Endothelial cell of hepatic sinusoid (primary cell): ENCODE measurements at regions not wholly inside any gene's neighbourhood (a gene's known extent, or its start where the extent isn't known, plus 50 kb on each side); places are given as distances from the start of the nearest gene placed in this dataset.

Source experiments
- in situ Hi-C: cut with HindIII; loops from 2 replicates; pipeline ENCODE4 v1.10.0; 2017; ENCODE audit warnings: low sequenced_read_pairs

DNA sequence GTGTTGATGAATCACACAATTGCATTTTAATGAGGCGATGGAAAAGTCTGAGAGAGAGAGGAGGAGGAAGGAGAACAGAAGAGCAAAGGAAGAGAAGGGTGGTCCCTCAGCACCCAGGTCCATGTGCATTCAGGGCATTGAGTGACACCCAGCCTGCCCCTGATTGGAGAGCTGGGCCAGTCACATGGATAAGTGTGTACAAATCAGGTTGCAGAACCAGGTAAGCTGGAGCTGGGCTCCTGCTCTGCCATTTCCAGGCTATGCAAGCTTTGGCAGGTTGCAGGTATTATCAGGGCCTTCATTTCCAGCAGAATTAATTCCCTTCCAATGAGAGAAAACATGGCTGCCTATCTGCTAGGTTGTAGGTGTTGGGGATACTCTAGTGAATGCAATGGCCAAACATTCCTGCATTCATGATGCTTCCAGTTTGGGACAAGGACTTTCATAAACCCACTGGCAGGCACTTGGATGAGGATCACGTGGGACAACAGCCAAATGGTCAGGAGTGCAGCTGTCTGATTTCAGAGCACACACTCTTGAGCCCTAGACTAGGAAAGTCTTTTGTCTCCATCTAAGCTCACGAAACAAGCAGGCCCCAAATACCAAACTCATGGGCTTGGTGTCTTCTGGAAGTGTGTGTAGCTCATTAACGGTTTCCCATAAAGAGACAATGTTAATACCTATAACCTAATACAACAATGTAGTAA, 577.9 kb upstream of the CDH5 start:
- in situ Hi-C loops, result no loop called here

DNA sequence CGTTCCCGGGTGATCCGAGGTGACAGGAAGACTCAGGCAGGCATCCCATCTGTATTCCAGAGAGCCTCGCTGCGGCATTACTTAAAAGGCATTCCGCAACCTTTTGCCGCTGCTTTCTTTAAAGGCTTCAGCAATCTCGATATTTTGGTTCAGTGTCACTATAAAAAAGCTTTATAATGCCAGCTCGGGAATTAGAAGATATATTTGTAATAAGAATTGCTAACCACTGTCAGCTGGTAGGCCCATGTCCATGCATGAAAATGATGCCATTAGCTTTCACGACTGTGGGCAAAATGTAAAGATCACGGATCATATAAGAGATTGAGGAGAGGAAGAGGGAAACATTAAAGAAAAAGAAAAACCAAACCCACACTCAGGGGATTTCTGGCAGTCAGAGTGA, 578.6 kb upstream of the CDH5 start:
- in situ Hi-C loops, result no loop called here

DNA sequence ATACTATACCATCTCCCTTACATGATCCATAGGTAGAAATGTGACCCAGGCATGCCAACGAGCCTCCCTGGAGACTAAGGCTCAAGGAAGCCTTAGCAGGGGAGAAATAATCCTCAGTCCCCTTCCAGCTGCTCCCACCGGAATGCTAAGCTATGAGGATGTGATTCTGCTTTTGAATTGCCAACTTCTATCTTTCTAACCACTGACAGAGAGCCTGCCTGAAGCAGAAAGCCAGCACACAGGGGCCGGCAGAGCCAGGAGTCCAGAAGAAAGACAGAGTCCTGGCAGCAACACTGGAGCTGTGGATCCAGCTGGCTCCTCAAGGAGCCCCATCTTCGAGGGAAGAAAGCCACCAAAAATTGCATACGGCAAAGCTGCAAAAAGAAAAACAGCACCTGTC, 579.6 kb upstream of the CDH5 start:
- in situ Hi-C loops, result no loop called here

DNA sequence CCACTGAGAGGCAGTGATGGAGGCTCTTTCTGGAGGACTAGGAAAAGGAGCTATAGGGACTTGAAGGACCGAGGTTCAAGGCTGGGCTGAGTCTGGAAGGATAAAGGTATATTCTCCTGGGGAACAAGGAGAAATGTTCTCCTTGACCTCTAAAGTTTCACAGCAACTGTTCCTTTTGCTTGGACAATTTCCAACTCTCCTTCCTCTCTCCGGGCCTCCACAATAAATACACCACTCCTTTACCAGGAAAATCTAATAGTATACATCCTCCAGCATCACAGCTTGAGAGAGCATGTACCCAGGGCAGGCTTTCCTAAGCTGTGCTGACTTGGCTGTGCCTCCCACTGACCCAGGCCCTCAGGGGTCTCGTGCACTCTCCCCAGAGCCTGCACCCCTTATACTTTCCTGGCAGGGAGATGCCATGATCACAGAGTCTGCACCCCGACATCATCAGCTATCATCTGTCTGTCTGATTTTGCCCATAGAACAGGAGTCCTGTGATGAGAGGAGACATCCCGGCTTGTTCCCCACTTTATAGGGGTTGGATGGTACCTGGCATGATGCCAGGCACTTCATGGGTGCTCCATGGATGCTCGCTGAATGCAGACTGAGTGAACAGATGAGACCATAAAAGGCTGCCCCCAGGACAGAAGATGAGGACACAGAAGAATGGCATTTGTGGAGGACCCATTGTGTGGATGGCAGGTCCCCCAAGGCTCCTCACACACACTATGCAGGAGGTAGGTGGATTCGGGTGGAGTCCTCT, 582.6 kb upstream of the CDH5 start:
- in situ Hi-C loops, result no loop called here

DNA sequence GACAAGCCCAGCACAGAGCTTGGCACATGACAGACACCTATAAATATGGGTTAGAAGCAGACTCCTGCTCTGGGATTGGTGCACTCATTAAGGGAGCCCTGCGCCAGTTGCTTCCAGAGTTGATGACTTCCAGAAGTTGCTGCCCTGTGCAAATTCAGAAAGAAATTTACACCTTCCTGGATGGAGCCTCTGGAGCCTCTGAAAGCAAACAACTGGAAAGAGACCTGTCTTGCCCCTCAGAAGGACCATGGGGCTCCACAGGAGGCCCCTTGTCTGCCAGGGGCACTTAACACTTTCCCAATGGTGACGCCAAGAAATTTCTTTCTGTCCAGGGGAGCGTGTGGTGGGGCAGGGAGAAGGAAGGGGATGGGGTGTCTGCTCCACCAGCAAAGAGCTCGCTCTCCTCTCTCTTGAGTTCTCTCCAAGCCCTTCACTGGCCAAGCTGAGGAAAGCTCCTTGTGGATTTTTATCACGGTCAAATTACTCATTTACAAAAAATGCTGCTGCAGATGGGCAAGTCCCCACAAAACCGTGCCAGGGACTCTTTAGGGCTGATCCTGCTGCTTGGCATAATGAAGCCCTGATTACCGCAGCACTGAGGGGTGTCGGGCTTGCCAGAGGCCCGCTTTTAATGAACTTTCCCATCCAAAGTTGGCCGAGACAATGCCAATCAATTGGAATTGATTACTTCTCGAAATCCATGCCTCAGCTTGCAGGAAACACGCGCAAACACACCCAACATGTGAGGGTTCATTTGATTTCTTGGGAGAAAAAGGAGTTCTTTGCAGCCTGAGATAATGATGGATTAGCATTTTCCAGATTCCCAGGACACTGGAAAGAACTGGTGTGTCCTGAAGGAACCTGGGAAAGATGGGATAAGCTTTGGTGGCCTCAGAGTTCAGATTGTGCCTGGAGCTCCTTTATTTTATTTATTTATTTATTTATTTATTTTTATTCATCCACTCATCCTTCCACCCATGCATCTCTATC, 583.6 kb upstream of the CDH5 start:
- in situ Hi-C loops, result no loop called here

DNA sequence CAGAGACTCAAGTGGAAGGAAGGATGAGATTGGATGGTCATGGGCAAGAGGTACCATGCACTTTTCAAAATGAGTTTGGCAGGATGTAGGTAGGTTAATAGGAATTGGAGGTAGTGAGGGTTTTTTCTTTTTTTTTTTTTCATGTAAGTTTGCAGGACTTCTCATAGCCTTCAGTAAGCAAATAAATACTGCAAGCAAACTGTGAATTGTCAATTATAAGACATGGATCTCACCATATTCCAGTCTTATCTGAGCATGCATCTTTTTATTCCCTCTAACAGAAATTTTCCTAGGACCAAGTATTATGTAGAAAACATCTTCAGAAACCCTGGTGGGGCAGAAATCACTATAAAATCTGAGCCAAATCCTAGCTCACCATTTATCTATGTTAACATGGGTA, 584.6 kb upstream of the CDH5 start:
- in situ Hi-C loops, result no loop called here

DNA sequence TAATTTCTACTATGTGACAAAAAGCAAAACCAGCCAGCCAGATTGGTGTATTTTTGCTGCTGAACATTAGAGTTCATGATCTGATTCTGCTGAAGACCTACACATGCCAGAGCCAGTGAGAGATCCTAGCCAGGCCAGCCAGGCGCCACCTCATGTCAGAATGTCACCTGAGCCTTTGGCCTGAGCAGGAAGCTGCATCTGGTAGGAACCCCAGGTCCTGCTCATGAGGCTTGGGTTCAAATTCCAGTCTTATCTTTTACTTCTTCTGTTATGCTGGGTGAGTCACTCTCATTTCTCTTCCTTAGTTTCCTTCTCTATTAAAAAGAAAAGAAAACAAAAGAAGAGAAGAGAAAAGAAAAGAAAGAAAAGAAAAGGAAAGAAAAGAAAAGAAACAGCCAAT, 585.1 kb upstream of the CDH5 start:
- in situ Hi-C loops, result no loop called here

DNA sequence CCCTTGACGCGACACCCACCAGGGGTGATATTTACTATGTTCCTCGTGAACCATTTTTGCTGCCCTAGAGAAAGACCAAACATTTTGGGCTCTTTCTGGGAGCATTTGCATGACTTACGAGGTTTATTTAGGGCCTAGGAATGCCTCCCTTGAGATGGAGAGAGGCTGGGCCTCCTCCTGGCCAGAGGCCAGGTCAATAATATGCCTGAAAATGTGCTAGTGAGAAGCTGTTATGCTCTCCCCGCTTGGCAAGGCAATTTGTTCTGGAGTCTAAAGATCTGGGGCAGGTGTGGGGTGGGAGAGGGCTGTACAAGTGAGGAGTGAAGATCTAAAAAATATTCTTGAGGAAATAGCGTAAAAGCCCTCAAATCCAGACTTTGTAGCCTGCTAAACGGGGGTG, 587.3 kb upstream of the CDH5 start:
- in situ Hi-C loops, result no loop called here

DNA sequence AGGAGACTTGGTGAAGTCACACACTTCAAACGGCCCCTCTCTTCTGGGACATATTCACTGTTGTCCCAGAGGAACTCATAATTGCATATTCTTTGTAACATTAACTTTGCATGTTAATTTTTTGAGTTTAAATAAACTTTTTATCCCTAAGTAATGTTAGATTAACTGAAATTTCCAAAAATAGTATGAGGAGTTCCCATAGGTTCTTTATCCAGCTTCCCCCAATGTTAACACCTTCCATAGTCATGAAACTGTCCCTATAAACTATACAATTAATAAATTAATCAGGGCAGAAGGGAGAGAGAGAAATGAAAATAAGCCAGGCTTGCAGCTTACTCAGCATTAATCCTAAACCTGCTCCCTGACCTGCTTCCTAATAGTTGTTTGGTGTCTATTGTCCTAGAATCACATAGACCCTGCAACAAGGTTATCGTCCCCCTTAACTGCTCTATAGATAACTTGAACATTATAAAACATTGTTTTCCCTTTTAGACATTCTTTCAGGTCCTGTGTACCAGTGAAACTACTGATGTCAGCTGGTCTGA, 589.8 kb upstream of the CDH5 start:
- in situ Hi-C loops, result no loop called here

DNA sequence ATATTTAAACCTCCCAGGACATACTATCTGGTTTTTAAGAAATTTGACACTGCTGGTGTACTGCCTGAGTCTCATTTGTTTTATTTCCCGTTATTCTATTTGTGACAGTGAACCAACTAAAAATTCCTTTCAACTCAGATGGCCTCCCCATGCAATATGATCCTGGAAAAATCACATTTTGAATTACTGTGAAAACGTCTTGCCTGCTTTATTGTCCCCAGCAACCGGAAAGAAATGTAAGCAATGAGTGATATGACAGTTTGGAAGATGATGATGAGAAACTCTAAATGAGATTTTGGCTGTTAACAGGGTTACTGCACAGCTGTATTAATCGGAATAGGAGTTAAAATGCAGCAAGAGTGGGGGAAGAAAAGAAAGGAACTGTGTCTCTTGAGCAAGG, 590.7 kb upstream of the CDH5 start:
- in situ Hi-C loops, result no loop called here

DNA sequence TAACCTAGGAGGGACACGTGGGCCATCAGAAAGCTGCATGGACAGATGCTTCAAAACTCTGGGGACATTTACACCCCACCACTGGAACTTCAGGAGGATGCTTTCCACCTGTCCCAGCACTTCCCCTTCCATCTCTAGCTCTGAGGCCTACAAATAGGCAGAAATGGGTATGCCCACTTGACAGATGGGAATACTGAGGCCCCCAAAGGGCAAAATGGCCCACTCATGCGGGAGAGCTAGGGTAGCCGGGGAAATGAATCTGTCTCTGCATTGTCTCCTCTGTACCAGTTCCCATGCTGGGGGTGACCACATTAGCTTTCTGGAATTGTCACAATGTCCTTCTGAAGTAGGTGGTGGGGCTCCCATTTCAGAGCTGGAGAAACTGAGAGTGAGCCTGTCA, 592.1 kb upstream of the CDH5 start:
- in situ Hi-C loops, result no loop called here

DNA sequence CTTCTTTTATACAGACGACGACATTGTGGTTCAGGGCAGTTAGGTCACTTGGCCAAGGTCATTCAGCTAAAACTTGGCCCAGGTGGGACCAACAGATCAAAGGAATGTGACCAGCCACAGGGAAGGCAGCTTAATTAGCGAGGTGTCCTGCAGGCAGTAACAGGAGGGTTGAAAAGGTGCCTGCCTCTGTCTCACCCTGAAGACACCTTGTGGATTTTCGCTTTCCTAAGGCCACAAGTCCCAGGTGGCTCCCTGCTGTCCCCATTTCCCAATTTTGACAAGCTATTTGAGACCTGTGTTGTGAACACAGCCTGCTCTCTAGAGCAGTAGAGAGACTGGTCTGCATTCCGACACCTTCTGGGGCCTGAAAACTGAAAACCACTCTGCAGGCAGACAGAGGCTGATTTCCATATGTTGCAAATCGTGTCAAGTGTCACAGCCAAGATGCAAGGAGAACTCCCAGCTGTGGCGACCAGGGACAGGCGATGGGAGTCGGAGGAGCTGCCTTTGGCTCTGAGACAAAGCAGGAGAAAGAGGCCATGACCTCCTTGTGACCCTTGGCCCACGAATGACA, 593.1 kb upstream of the CDH5 start:
- in situ Hi-C loops, result no loop called here

DNA sequence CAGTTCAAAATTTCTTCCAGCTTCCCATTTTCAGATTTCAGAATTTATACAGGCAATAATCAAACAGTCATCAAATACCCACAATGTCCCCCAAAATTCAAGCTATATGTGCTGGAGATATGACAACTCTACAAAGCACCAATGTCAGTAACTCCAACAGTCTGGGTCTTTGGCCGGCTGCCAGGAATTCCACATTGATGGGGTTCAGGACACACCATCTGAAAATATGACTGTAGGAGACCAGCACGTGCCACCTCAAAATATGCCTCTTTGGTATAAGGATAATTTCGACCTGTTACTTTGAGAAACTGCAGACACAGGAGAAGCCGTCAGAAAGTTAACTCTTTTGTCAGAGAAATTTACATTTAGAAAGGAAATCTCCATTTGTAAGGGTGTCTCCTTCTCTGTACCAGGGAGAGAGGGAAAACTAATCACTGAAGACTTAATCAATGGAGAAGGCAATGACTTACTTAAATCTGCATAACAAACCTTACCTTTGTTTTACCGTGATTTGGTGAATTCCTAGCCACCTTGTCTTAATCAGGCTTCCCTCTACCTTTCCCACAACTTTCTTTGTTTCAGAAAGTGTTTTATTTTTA, 594.3 kb upstream of the CDH5 start:
- in situ Hi-C loops, result no loop called here

DNA sequence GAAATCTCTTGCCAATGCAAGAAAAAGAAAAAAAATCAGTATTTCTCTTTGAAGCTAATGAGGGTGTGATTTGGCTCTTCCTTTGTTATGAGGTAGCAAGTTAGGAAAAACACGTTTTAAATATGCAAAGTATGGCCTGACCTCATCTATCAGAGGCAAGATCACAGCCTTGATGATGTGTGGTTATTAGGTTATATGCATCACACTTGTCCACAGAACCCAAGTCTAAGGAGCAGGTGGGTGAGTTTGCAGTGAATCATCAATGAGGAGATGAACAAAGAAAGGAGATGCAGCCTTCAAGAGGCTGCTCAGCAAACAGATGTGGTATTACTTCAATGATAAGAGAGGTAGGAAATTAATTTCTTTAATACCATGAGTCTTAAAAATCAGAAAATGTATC, 594.8 kb upstream of the CDH5 start:
- in situ Hi-C loops, result no loop called here

DNA sequence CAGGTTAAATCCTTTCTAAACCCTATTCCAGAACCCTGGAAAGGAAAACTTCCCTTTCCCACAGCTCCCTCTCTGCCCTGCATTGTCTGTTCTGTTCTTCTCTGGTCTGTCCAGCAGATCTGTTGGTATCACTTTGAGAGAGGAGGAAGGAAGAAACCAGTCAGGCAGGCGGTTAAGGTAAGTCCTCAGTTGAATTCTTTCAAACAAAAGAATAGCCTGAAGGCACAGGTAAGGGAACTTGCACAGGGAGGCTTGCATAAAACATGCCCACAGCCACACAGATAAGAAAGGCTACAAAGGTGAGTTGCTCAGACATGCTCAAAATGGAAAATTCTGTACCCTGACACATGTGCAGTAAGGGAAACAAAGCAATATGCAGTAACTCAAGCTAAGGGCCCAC, 595.7 kb upstream of the CDH5 start:
- in situ Hi-C loops, result no loop called here

DNA sequence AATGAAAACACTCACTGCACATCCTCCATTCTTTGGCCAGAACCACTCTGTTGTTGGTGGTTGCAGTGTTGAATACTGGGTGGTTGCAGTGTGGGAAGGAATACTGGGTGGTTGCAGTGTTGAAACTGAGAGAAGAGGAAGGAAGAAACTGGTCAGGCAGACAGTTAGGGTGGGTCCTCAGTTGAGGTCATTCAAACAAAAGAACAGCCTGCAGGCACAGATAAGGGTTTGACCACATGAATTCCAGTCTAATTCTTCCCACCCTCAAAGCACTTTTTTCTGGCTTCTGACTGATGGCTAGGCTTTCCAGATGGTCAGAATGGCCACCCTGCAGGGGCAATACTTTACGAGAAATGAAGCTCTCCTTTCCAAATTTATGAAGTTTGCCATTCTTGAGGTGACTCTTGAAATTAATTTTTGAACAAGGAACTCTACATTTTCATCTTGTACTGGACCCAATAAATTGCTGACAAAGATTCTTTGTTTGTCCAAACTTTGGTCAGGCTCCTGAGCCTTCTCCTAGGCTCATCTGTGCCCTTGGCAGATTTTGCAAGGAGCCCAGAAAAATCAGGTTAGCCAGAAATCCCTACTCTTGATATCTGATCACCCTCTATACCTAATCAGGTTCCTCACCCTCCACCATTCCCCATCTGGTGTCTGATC, 596.6 kb upstream of the CDH5 start:
- in situ Hi-C loops, result no loop called here

DNA sequence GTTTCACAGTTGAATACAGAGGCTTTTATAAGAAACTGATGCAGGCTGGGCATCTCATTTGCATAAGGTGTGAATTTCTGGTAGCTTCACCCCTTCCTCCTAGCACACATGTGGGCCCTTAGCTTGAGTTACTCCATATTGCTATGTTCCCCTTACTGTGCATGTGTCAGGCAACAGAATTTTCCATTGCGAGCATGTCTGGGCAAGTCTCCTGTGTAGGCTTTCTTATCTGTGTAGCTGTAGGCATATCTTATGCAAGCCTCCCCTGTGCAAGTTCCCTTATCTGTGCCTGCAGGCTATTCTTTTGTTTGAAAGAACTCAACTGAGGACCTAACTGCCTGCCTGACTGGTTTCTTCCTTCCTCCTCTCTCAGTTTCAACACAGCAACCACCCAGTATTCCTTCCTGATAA, 597.4 kb upstream of the CDH5 start:
- in situ Hi-C loops, result no loop called here

DNA sequence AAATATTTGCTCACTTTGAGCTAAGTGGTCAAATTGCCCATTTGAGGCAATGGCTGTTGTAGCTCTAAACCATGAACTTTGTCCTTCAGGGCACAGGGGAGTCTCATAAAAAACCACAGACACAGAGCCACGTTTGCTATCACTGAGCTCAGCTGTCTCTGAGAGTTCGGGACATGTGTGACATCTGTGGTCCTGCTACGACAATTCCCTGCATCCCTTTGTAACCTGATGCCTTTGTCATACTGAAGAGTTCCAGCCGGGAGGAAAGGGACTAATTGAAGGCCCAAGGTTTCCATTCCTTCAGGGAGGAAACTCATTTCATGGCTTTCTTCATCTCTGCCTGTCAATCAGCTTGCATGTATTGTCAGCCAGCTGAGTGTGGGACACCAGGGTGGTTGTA, 599.4 kb upstream of the CDH5 start:
- in situ Hi-C loops, result no loop called here

DNA sequence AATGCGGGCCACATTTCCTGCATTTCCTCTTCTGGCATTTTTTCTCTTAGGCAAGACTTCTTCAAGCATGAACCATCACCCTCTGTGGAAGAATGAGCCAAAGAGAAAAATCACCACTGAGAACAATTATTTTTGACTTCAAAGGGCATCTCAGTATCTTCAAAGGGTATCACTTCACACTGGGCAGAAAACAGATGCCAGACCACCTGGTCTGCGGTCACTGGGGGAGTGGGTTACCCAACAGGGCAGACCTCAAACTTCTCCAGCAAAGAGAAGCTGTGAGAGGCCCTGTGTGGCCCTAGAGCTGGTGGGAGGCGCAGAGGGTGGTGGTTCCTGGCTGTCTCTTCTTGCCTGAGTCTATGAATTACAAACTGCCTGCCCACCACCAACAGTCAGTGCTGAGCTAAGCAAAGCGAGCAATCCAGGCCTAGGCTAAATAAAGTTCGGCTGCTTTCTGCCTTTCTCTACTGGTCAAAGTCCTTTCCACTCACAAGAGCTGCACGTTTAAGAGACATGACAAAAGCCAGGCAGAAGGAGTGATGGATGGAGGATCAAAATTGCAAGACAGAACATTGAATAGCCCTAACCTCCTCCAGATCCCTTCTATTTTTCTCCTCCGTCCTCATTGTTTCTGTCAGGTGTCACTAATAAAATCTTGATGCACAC, 602.7 kb upstream of the CDH5 start:
- in situ Hi-C loops, result no loop called here
